Fibroblast of pulmonary artery (primary cell): ENCODE measurements at regions not wholly inside any gene's neighbourhood (a gene's known extent, or its start where the extent isn't known, plus 50 kb on each side); places are given as distances from the start of the nearest gene placed in this dataset.
"Not testable (repeated sequence)": the region's sequence is repeated elsewhere in the genome, so short reads cannot be mapped to it uniquely, and the experiment has no call there.

Experiments used
- DNase-seq: peaks from one replicate; pipeline ENCODE4 v3.0.0-alpha.2; 2010; ENCODE audit warnings: low read depth
- H3K4me3 ChIP-seq: replicated peaks from 2 replicates; pipeline ENCODE4 v1.5.1; 2011; ENCODE audit warnings: low read depth, mild to moderate bottlenecking, control low read depth, low read length, moderate library complexity
- TF ChIP-seq, protein P1 (sequence below): IDR thresholded peaks from 2 replicates; pipeline ENCODE4 v1.5.1; 2011; ENCODE audit warnings: mild to moderate bottlenecking, control low read depth, low read length, inconsistent platforms; ENCODE audit errors: missing control alignments

- TF ChIP-seq, protein P1, sequence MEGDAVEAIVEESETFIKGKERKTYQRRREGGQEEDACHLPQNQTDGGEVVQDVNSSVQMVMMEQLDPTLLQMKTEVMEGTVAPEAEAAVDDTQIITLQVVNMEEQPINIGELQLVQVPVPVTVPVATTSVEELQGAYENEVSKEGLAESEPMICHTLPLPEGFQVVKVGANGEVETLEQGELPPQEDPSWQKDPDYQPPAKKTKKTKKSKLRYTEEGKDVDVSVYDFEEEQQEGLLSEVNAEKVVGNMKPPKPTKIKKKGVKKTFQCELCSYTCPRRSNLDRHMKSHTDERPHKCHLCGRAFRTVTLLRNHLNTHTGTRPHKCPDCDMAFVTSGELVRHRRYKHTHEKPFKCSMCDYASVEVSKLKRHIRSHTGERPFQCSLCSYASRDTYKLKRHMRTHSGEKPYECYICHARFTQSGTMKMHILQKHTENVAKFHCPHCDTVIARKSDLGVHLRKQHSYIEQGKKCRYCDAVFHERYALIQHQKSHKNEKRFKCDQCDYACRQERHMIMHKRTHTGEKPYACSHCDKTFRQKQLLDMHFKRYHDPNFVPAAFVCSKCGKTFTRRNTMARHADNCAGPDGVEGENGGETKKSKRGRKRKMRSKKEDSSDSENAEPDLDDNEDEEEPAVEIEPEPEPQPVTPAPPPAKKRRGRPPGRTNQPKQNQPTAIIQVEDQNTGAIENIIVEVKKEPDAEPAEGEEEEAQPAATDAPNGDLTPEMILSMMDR: no peak
- H3K4me3 ChIP-seq: no peak overlapping the region
Observed at GRCh38 chrX:112520124-112520523, 159.6 kb downstream of the LHFPL1 start.

DNA sequence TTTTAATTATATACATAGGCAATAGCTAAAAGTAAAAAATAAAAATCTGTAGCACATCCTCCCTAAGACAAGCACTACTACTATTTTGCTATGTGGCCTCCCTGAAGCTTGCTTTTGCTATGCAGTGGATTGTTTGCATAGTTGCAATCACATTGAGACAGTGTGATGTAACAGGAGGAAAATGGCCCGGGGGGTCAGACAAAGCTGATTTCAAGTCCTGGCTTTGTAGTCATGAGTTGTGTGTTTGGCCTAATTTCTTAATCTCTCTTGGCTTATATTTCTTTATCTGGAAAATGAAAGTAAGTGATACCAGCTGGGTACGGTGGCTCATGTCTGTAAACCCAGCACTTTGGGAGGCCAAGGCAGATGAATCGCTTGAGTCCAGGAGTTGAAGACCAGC lies 166.6 kb downstream of the LHFPL1 start:
- TF ChIP-seq, protein P1: no peak
- peak; percentile 0 for DNase-seq
- no peak overlapping the region for H3K4me3 ChIP-seq

More at GRCh38 chrX:112520124-112520523, 159.6 kb downstream of the LHFPL1 start:
- no peak for DNase-seq

- H3K4me3 ChIP-seq: no peak overlapping the region
- TF ChIP-seq, protein P1: no peak
- no peak for DNase-seq
Observed at GRCh38 chrX:112512509-112512908, 167.2 kb downstream of the LHFPL1 start.

DNA sequence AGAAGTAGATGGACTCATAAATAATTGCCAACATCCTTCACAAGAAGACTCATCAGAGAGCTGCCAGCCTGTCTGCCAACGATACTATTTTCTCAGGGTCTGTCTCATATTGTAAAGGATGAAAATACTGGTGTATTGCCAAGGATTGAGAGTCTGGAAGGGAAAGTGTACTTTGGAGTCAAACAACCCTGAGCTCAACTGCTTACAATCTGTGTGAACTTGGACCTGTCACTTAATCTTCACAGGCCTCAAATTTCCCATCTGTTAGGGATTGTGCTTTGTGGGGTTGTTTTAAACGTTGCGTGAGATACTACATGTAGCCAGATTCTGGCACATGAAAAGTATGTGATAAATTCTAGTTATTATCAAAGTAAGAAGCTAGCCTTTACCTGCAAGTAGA lies 169.1 kb downstream of the LHFPL1 start:
- TF ChIP-seq, protein P1: no peak
- no peak overlapping the region for H3K4me3 ChIP-seq

GRCh38 chrX:112477653-112478052 lies 202.1 kb downstream of the LHFPL1 start:
- no peak for DNase-seq
- no peak overlapping the region for H3K4me3 ChIP-seq
- TF ChIP-seq, protein P1: no peak

More for the DNA sequence above, 169.1 kb downstream of the LHFPL1 start:
- DNase-seq: no peak

DNA sequence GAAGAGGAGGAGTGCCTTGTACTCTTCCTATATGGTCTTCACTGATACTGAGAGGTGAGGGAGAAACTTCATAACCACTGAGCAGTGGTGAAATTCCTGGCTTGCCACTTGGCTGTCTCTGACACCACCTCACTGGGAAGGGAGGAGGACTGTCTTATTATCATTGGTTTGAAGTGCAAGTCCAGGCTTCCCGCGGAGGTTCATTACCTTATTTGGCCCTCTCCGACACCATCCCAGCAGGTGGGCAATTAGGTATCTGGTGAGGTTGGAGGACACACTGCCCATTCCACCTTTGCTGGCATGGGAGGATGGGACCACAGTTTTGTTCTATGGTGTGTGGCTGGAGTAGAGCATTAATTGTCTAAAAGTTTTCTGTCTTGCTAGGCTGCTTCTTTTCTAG lies 206.1 kb downstream of the LHFPL1 start:
- no peak overlapping the region for H3K4me3 ChIP-seq
- DNase-seq: no peak
- TF ChIP-seq, protein P1: no peak

- TF ChIP-seq, protein P1: no peak
- no peak for DNase-seq
- H3K4me3 ChIP-seq: no peak overlapping the region
Observed at GRCh38 chrX:112470551-112470950, 209.2 kb downstream of the LHFPL1 start.

DNA sequence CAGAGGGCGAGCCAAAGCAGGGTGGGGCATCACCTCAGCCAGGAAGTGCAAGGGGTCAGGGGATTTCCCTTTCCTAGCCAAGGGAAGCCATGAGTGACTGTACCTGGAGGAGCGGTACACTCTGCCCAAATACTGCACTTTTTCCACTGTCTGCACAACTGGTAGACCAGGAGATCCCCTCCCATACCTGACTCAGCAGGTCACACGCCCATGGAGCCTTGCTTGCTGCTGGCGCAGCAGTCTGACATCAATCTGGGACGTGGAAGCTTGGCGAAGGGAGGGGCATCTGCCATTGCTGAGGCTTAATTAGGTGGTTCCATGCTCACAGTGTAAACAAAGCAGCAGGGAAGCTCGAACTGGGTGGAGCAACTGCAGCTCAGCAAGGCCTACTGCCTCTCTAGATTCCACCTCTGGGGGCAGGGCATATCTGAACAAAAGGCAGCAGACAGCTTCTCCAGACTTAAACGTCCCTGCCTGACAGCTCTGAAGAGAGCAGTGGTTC lies 217.7 kb downstream of the LHFPL1 start:
- not testable (repeated sequence) for DNase-seq, H3K4me3 ChIP-seq
